ENCODE measurements at regions not wholly inside any gene's neighbourhood (a gene's known extent, or its start where the extent isn't known, plus 50 kb on each side); places are given as distances from the start of the nearest gene placed in this dataset.

- H3K9me3 ChIP-seq = no peaks in the 10 kb centered on the region
- no peak overlapping the region for H3K27ac ChIP-seq
- H3K36me3 ChIP-seq (ENCODE audit: insufficient read depth in 1 of 2, low read depth in 1 of 2) = no peaks in the 10 kb centered on the region
- H3K4me3 ChIP-seq = no peak overlapping the region
- no peak for DNase-seq
- intact Hi-C loops (cut with DNase I) = loop anchor here in 1 of 2 donors (10.0 kb wide), 1 partner anchor 64 kb away; no protein-coding TSS in a partner anchor
- ATAC-seq = no peak
- TF ChIP-seq, protein P1, sequence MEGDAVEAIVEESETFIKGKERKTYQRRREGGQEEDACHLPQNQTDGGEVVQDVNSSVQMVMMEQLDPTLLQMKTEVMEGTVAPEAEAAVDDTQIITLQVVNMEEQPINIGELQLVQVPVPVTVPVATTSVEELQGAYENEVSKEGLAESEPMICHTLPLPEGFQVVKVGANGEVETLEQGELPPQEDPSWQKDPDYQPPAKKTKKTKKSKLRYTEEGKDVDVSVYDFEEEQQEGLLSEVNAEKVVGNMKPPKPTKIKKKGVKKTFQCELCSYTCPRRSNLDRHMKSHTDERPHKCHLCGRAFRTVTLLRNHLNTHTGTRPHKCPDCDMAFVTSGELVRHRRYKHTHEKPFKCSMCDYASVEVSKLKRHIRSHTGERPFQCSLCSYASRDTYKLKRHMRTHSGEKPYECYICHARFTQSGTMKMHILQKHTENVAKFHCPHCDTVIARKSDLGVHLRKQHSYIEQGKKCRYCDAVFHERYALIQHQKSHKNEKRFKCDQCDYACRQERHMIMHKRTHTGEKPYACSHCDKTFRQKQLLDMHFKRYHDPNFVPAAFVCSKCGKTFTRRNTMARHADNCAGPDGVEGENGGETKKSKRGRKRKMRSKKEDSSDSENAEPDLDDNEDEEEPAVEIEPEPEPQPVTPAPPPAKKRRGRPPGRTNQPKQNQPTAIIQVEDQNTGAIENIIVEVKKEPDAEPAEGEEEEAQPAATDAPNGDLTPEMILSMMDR (IDR thresholded peaks at IDR 0.05) = no peak
- 49 to 52% (median 50%) methylated on average over 4 of the region's 4 CpGs for WGBS, 3 donors
- H3K27me3 ChIP-seq (ENCODE audit: insufficient read depth in 3 of 3, low read length in 2 of 3) = peaks cover 0 to 6% (median 0%) of the 10 kb centered on the region in 3 donors
- H3K4me1 ChIP-seq = no peaks in the 10 kb centered on the region
These were observed 466.5 kb downstream of the BRD1 start for GRCh38 chr22:49361164-49361563.

GRCh38 chr22:49360746-49361145 lies 466.9 kb downstream of the BRD1 start:
- TF ChIP-seq, protein P1 (IDR thresholded peaks at IDR 0.05) = no peak
- peaks cover 0 to 6% (median 0%) of the 10 kb centered on the region in 3 donors for H3K27me3 ChIP-seq (ENCODE audit: insufficient read depth in 3 of 3, low read length in 2 of 3)
- no peaks in the 10 kb centered on the region for H3K9me3 ChIP-seq
- no peaks in the 10 kb centered on the region for H3K4me1 ChIP-seq
- H3K4me3 ChIP-seq = no peak overlapping the region
- WGBS, 3 donors = 16 to 26% (median 17%) methylated on average over 3 of the region's 3 CpGs
- no peaks in the 10 kb centered on the region for H3K36me3 ChIP-seq (ENCODE audit: insufficient read depth in 1 of 2, low read depth in 1 of 2)
- no peak overlapping the region for H3K27ac ChIP-seq
- no peak for DNase-seq
- no peak for ATAC-seq
- intact Hi-C loops (cut with DNase I) = loop anchor here in 1 of 2 donors (10.0 kb wide), 1 partner anchor 64 kb away; no protein-coding TSS in a partner anchor

DNA sequence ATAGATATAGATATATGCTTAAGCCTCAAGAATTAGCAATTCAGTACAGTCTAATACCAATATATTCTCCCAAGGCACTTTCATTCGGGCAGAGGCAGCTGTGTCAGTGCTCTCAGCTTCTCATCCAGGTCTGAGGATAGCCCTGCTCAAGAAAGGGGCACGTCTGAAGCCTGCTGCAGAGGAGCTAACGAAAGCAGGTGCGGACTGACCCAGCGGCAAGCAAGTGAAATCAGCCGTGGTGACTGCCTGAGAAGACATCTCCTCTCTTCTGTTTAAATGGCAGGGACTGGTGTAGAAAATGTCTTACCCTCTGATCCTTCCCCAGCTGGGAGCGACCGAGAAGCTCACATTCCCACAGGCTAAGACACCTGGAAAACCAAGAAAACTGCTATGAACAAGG lies 468.6 kb downstream of the BRD1 start:
- 45 to 51% (median 46%) methylated on average over 8 of the region's 8 CpGs for WGBS, 3 donors
- H3K4me1 ChIP-seq = no peaks in the 10 kb centered on the region
- no peaks in the 10 kb centered on the region for H3K36me3 ChIP-seq (ENCODE audit: insufficient read depth in 1 of 2, low read depth in 1 of 2)
- no peak for ATAC-seq
- TF ChIP-seq, protein P1 (IDR thresholded peaks at IDR 0.05) = no peak
- H3K9me3 ChIP-seq = no peaks in the 10 kb centered on the region
- intact Hi-C loops (cut with DNase I) = no loop called here
- H3K27ac ChIP-seq = no peak overlapping the region
- DNase-seq = no peak
- no peak overlapping the region for H3K4me3 ChIP-seq
- peaks cover 0 to 11% (median 5%) of the 10 kb centered on the region in 3 donors for H3K27me3 ChIP-seq (ENCODE audit: insufficient read depth in 3 of 3, low read length in 2 of 3)

DNA sequence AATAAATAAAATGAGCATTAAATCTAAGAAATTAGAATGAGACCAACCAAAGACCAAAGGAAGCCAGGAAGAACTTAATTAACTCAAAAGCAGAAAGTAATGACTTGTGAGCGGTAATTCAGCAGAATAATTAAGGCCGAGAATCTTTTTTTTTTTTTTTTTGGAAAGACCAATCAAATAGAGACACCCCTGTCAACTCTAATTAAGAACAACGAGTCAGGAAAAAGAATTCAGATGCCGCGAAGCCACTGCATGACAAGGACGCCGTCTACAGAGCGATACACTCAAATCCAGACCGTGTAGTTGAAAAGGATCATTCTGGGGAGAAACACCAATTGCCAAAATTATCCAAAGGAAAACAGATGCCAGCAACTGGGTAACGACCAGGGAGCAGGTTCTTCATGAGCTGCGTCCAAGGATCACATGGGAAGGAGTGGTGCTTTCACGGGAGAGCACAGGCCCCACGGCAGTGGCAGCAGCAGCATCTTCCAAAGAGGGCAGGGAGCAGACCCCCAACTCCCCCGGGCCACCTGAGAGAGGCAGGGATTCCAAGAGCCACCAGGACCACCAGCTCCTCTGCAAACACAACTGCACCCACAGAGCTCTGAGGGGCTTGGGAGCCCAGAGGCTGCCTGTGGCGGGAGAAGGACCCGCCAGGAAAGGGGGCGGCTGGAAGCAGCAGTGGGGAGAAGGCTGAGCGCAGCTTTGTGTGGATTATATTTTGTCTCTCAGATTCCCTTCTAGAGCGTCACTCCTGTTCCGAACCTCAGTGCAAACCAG lies 469.8 kb downstream of the BRD1 start:
- Histone ChIP-seq H3K4me1 (no peaks in the 10 kb centered on the region), H3K36me3 (ENCODE audit: insufficient read depth in 1 of 2, low read depth in 1 of 2) (no peaks in the 10 kb centered on the region), H3K9me3 (no peaks in the 10 kb centered on the region), H3K27ac (no peak overlapping the region), H3K27me3 (ENCODE audit: insufficient read depth in 3 of 3, low read length in 2 of 3) (peaks cover 0 to 11% (median 5%) of the 10 kb centered on the region in 3 donors), H3K4me3 (no peak overlapping the region)
- TF ChIP-seq, protein P1 (IDR thresholded peaks at IDR 0.05) = no peak
- DNase-seq = no peak
- intact Hi-C loops (cut with DNase I) = no loop called here
- ATAC-seq = no peak
- 73 to 82% (median 75%) methylated on average over 18 to 20 of the region's 20 CpGs for WGBS, 3 donors

Measured in psoas muscle (tissue), 7 donors.